GM12873 (cell line): ENCODE measurements at regions not wholly inside any gene's neighbourhood (a gene's known extent, or its start where the extent isn't known, plus 50 kb on each side); places are given as distances from the start of the nearest gene placed in this dataset.

ENCODE experiments used
- CTCF ChIP-seq: IDR thresholded peaks from 2 replicates; pipeline ENCODE4 v1.5.1; 2012; ENCODE audit warnings: low read depth, mild to moderate bottlenecking, moderate library complexity, low read length, control low read depth; ENCODE audit not compliant: insufficient read depth; ENCODE audit errors: missing control alignments

DNA sequence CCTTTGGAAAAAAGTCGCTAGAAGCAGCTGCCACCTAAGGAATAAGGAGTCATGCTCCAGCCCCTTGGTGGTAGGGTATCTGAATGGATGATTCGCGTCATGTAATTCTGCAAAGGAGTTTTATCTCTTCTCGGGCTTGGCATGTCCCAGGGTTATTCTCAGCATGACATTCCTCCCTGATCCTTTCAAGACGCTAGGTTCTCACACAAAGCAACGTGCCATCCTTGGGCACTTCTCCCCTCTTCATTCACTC is 355.6 kb downstream of the MYCN start:
- no peak for TF ChIP-seq CTCF

DNA sequence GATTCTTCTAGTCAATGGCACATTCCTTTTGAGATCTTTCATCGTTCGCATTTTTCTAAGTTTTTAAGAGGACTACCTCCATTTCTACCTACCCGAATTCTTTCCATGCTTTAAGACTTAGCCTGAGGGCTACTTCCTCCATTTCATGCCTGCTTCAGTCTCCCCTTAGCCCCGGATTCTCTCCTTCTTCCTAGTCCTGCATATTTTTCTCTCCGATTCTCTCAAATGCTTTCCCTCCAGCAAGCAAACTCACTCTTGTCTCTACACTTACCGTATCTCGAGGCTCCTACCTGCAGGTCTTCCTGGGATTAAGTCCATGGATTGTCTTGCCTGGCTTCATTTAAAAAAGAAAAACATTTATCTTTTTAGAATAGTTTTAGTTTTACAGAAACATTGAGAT is 354.4 kb downstream of the MYCN start:
- no peak for TF ChIP-seq CTCF

DNA sequence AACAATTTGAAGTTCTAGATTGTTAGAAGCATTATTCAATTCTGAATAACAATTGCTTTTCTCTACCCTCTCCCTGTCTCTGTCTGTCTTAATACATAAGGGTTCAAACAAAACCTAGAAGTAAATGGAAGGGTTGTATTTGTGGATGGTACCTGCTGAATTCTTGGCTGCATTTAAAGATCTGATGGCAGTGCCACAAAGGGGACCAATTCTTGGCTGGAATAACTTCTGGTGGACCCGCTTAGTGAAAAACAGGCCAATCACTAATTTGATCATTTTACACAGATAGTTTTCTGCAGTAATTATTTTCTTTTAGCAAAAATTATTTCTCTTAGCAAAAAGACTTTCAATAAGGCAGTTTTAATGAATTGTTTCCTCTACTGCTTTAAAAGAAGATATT is 353.5 kb downstream of the MYCN start:
- no peak for TF ChIP-seq CTCF

- no peak for TF ChIP-seq CTCF
Observed at GRCh38 chr2:16293398-16293797, 353.0 kb downstream of the MYCN start.

DNA sequence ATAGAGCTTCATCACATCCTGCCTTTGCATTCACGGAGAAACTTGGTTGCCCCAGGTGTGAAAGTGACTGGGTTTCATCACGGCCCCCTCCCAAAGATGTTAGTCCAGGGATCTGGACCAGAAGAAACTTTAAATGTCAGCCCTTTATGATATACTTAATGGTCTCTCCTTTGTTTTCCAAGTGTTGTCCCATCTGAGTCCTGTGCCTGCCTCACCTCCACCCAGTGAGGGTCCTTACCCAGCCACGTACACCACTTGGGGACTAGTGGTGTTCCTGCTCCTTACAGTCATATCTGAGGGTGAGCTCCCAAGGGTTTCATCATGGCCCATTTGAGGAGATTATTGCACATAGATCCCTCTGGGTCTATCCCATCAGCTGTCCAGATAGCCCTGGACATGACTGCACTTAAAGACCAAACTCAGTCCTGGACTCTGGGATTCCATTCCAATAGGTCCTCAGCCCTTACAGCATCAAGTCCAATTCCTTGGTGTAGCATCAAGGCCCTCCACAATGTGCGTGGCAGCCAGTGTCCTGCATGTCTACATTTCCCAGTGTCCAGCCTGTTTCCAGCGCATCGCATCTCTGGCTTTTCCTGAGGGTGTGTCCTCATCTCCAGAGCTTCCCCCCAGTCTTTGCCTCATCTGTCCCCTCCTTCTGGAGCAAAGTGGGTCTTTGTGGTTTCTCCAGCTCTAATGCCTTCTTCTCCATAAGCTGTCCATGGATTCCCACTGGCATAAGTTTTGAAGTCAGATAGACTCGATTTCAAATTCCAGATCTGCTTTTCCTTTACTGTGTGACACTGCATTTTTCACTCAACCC is 351.6 kb downstream of the MYCN start:
- TF ChIP-seq CTCF, result no peak

DNA sequence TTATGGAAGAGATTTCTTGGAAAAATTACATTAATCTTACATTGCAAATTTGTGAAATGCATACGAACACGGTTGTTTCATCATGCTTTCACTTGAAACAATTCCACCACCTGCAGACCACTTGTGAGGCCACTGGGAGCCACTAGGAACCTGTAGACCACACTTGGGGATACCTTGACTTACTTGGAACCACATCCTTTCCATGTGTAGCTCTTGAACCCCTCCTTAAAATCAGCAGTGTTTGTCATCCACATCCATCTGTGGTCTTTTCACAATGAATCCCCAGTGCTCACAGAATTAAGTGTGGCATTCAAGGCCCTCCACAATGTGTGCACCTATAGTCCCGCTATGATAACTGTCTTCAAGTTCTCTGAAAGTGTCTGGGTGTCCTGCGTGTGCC is 350.9 kb downstream of the MYCN start:
- TF ChIP-seq CTCF, result no peak

DNA sequence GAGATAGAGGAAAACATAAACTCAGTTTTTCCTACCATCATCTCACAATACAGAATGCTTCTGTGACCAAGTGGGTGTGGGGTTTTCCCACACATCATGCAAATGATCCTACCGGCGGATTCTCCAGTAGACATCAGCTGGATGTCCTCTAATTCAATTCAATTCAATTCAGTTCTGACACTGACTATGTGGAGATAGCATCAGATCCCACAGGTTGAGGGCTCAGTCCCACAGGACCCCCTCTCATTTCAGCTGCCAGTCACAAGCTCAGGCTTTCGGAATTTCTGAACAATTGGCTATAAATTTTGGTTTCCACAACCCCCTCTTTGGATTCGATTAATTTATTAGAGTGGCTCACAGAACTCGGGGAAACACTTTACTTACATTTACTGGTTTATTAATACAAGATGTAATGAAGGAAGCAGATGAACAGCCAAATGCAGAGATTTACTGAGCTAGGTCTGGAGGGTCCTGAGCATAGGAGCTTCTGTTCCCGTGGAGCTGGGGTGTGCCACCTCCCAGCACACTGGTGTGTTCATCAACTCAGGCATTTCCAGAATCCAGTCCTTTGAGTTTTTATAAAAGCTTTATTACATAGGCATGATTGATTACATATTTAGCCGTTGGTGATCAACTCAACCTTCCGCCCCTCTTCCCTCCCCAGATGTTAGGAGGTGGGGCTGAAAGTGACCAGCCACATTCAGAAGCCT is 350.1 kb downstream of the MYCN start:
- no peak for TF ChIP-seq CTCF
